Ascending aorta (tissue), 2 donors: ENCODE measurements at regions not wholly inside any gene's neighbourhood (a gene's known extent, or its start where the extent isn't known, plus 50 kb on each side); places are given as distances from the start of the nearest gene placed in this dataset.

Experiments
- DNase-seq, 2 donors: peaks; one replicate each; pipeline ENCODE4 v3.0.0-alpha.2; 2019; ENCODE audit warnings: low spot score in 2 of 2
- H3K27ac ChIP-seq, 2 donors: fragments of 200-600 bp; sonication (generic); one replicate each; pipeline ENCODE4 v1.5.1; 2016 to 2017; ENCODE audit warnings: mild to moderate bottlenecking in 1 of 2
- H3K27me3 ChIP-seq: fragments of 200-600 bp; sonication (generic); one replicate; pipeline ENCODE4 v1.5.1; 2017
- H3K36me3 ChIP-seq, 2 donors: fragments of 200-600 bp; sonication (generic); one replicate each; pipeline ENCODE4 v1.5.1; 2016
- H3K4me1 ChIP-seq, 2 donors: fragments of 200-600 bp; sonication (generic); one replicate each; pipeline ENCODE4 v1.5.1; 2016 to 2017; ENCODE audit warnings: mild to moderate bottlenecking in 1 of 2
- H3K4me3 ChIP-seq, 2 donors: fragments of 200-600 bp; sonication (generic); one replicate each; pipeline ENCODE4 v1.5.1; 2016 to 2017; ENCODE audit warnings: mild to moderate bottlenecking in 1 of 2
- H3K9me3 ChIP-seq, 2 donors: fragments of 200-600 bp; sonication (generic); one replicate each; pipeline ENCODE4 v1.5.1; 2016
- intact Hi-C: fragments of 100-400 bp; cut with DNase I; formaldehyde crosslinking; loops from one replicate; pipeline ENCODE4 v1.15.1; 2023
- TF ChIP-seq, protein P1 (sequence below), 3 experiments: fragments of 200-600 bp in 2 of 3; fragments of 450-650 bp in 1 of 3; sonication (generic) in 2 of 3; IDR thresholded peaks; one replicate each; pipeline ENCODE4 v1.5.1; 2016 to 2019; ENCODE audit warnings: antibody characterized with exemption in 3 of 3, mild to moderate bottlenecking in 1 of 3, moderate library complexity in 1 of 3

DNA sequence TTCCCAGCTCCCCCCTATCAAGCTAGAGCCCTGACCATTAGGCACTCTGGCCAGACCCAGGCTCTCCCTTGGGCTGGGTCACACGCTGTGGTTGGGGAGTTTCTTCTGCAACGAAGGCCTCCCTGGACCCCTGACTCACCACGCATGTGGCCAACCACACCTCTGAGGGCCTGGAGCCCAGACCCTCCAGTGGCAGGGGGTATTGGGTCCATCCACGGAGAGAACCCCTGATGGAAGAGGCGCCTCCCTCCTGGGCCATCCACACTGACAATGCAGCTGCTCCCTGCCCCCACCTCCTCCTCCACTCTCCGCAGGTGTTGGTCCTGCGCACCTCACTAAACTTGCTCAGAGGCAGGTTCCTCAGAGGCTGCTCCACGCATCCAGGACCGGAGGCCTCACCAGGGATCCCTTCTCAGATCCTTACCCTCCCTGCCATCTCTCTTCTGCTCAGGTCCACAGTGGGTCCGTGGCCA lies 125.4 kb downstream of the RNASET2 start:
- intact Hi-C loops: no loop called here
- Histone ChIP-seq H3K4me1 (no peaks in the 10 kb centered on the region), H3K27me3 (no peaks in the 10 kb centered on the region), H3K36me3 (no peaks in the 10 kb centered on the region), H3K27ac (no peak overlapping the region), H3K9me3 (no peaks in the 10 kb centered on the region), H3K4me3 (no peak overlapping the region)
- TF ChIP-seq, protein P1, sequence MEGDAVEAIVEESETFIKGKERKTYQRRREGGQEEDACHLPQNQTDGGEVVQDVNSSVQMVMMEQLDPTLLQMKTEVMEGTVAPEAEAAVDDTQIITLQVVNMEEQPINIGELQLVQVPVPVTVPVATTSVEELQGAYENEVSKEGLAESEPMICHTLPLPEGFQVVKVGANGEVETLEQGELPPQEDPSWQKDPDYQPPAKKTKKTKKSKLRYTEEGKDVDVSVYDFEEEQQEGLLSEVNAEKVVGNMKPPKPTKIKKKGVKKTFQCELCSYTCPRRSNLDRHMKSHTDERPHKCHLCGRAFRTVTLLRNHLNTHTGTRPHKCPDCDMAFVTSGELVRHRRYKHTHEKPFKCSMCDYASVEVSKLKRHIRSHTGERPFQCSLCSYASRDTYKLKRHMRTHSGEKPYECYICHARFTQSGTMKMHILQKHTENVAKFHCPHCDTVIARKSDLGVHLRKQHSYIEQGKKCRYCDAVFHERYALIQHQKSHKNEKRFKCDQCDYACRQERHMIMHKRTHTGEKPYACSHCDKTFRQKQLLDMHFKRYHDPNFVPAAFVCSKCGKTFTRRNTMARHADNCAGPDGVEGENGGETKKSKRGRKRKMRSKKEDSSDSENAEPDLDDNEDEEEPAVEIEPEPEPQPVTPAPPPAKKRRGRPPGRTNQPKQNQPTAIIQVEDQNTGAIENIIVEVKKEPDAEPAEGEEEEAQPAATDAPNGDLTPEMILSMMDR (IDR thresholded peaks at IDR 0.05): no peak
- no peak for DNase-seq

DNA sequence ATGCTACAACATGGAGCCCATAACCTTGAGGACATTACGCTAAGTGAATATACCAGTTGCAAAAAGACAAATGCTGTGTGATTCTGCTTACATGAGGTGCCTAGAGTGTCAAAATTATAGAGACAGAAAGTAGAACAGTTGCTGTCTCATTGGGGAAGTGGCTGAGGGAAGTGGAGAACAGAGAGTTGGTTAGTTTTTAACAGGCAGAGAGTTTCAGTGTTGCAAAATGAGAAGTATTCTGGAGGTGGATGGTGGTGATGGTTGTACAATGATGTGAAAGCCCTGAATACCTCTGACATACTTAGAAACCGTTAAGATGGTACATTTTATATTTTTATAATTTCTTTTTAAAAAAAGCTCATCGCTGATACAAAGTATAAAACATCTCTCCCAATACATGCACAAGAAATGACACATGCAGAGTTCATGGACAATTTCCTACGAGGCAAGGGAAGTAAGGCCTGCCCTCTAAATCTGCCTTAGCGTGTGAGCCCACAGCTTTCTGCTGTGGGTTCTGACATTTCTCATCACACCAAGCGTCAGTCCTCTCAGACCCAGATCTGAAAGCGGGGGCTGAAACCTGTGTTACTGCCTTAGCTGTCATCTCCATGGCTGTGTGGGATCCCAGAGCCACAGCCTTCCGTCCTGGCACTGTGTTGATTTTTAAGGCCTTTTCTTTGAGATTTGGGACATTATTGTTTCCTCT lies 126.0 kb downstream of the RNASET2 start:
- Histone ChIP-seq H3K27ac (no peak overlapping the region), H3K4me3 (no peak overlapping the region), H3K4me1 (no peaks in the 10 kb centered on the region), H3K27me3 (no peaks in the 10 kb centered on the region), H3K9me3 (no peaks in the 10 kb centered on the region), H3K36me3 (no peaks in the 10 kb centered on the region)
- intact Hi-C loops: no loop called here
- TF ChIP-seq, protein P1 (IDR thresholded peaks at IDR 0.05): no peak
- no peak for DNase-seq

GRCh38 chr6:166826264-166826663 lies 130.1 kb downstream of the RNASET2 start:
- no peak for DNase-seq
- H3K27ac ChIP-seq: no peak overlapping the region
- no peaks in the 10 kb centered on the region for H3K27me3 ChIP-seq
- TF ChIP-seq, protein P1 (IDR thresholded peaks at IDR 0.05): no peak
- intact Hi-C loops: no loop called here
- H3K4me3 ChIP-seq: no peak overlapping the region
- no peaks in the 10 kb centered on the region for H3K4me1 ChIP-seq
- H3K9me3 ChIP-seq: no peaks in the 10 kb centered on the region
- no peaks in the 10 kb centered on the region for H3K36me3 ChIP-seq

DNA sequence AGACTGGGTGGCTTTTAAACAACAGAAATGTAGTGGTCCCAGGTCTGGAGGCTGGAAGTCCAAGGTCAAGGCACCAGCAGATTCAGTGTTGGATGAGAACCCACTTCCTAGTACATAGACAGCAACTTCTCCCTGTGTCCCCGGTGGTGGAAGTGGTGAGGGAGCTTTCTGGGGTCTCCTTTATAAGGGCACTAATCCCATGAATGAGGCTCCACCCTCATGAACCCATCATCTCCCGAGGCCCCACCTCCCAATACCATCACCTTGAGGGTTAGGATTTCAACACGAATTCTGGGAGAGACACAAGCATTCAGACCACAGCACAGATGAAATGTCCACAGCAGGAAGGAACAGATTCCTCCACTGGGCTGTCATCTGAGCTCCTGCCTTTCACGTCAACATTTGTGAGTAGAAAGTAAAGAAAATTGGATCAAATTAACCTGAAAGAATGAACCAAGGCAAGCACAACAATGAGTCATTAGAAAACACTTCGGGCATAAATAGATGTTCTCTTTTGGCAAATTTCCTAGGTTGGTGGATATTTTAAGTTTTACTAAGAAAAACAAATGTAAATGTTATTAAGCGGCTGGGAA lies 130.7 kb downstream of the RNASET2 start:
- H3K4me3 ChIP-seq: no peak overlapping the region
- no peaks in the 10 kb centered on the region for H3K4me1 ChIP-seq
- TF ChIP-seq, protein P1 (IDR thresholded peaks at IDR 0.05): no peak
- no peaks in the 10 kb centered on the region for H3K9me3 ChIP-seq
- H3K27me3 ChIP-seq: no peaks in the 10 kb centered on the region
- no peak for DNase-seq
- intact Hi-C loops: no loop called here
- no peaks in the 10 kb centered on the region for H3K36me3 ChIP-seq
- H3K27ac ChIP-seq: no peak overlapping the region

DNA sequence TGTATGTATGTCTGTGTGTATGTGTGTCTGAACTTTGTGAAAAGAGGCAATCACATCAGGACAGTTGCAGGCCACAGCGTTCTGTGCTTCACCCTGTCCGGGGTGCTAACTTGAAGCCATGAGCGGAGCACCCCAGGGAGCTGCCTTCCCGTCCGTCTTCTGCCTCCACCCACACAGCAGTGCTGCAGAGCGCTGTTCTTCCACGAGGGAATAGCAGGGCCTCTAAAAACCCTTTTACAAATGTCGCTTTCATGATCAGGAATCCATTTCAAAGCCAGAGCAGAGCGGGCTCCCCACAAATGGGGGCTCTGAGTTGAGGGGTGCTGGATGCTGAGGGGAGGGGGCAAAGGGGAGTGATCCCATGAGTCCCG lies 131.5 kb downstream of the RNASET2 start:
- no peak overlapping the region for H3K27ac ChIP-seq
- no peaks in the 10 kb centered on the region for H3K27me3 ChIP-seq
- TF ChIP-seq, protein P1 (IDR thresholded peaks at IDR 0.05): no peak
- no peaks in the 10 kb centered on the region for H3K36me3 ChIP-seq
- no peak overlapping the region for H3K4me3 ChIP-seq
- H3K4me1 ChIP-seq: no peaks in the 10 kb centered on the region
- no peak for DNase-seq
- no peaks in the 10 kb centered on the region for H3K9me3 ChIP-seq
- intact Hi-C loops: no loop called here
